HL-60/S4 treated with retinoic acid at 250 ng/mL for 4 days and 3 days (cell line): ENCODE measurements at regions not wholly inside any gene's neighbourhood (a gene's known extent, or its start where the extent isn't known, plus 50 kb on each side); places are given as distances from the start of the nearest gene placed in this dataset.

ENCODE experiments used
- in situ Hi-C: fragments of 300-500 bp; cut with MboI; formaldehyde crosslinking; loops from 2 replicates; pipeline ENCODE4 v1.7.0; 2022; ENCODE audit warnings: low sequenced_read_pairs

DNA sequence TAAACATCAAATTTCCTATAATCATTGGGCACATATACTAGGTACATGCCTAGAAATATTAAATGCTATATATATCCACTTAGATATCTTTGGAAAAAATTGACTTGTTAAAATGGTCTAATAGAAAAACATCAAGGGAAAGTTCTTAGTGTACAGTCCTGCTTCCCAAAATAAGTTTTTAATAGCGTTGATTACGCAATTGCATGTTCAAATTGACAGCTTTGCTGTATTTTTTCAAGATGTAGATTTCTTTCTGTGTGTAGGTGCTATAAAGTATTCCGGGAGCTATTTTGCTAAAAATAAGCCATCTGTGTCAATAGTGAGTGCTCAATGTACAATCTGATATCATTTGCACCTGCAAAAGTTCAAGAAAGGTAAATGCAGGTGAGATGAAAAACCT is 463.9 kb upstream of the ATP2B1 start:
- in situ Hi-C loops: no loop called here

GRCh38 chr12:90170740-90171139 is 462.1 kb upstream of the ATP2B1 start:
- in situ Hi-C loops: no loop called here

- in situ Hi-C loops: no loop called here
Observed at GRCh38 chr12:90167518-90168208, 459.0 kb upstream of the ATP2B1 start.

DNA sequence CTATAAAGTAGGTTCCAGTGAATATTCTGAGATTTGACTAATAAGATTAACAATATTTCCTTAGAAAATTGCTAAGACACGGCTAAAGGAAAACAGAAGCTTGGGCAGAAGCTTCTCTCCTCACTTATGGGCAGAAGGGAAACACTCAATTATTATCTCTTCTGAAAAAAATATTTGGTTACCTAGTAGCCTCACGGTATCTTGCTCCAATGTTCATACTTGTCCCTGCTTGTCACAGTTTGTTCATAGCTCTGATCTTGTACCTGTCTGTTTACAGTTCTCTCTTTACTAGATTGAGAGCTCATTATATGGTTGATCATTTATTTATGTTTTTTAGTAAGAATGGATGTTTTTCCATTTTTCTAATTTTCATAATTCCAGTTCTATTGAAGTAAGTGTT is 458.0 kb upstream of the ATP2B1 start:
- in situ Hi-C loops: no loop called here

- in situ Hi-C loops: no loop called here
Observed at GRCh38 chr12:90166012-90166411, 457.4 kb upstream of the ATP2B1 start.

DNA sequence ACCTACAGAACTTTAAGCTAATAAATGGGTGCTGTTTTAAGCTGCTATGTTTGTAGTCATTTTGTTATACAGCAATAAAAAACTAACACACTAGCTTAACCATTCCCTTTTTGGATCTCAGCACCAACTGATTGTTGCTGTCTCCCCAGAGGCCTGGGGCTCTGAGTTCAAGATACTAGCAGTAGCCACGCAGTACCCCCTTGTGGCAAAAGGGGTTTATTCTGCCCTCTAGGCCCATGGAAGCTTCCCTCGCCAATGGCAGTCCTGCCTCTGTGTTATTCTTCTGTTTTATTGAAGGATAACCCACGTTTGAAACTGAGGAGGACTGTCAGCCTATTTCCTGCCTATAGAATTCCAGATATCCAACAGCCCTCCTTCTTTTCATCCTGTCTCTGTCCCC is 455.3 kb upstream of the ATP2B1 start:
- in situ Hi-C loops: no loop called here

DNA sequence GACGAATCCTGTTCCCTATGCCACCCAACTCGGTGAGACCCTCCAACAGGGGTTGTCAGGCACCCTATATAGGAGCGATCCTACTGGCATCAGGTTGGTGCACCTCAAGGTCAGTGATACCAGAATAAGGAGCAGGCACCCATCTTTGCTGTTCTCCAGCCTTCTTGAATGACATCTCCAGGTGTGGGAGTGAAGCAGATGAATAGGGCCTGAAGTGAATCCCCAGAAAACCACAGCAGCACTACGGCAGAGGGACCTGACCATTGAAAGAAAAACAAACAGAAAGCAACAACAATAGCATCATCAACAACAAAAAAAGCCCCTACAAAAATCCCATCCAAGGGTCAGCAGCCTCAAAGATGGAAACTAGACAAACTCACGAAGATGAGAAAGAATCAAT is 445.2 kb upstream of the ATP2B1 start:
- in situ Hi-C loops: no loop called here

- in situ Hi-C loops: no loop called here
Observed at GRCh38 chr12:90152897-90153624, 444.4 kb upstream of the ATP2B1 start.

DNA sequence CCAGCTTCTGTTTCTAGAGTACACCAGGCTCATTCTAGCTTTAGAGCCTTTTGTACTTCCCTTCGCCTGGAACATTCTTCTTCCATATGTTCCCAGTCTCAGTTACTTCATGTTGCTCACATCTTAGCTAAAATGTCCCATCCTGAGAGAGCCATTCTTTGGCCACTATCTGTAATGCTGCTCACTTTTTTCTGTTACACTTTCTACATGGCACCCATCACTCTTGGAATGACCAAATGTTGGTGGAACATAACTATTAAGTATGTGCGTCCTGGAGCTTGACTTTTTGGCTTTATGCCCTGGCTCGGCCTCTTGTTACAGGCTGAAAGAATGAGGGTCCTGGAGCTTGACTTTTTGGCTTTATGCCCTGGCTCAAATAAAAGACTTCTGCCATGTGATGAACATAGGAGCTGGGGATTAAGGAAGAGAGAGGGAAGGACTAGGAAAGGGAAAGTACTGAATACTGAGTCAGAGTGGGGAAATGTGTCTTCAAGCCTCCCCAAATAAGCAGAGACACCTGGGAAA is 442.9 kb upstream of the ATP2B1 start:
- in situ Hi-C loops: no loop called here

DNA sequence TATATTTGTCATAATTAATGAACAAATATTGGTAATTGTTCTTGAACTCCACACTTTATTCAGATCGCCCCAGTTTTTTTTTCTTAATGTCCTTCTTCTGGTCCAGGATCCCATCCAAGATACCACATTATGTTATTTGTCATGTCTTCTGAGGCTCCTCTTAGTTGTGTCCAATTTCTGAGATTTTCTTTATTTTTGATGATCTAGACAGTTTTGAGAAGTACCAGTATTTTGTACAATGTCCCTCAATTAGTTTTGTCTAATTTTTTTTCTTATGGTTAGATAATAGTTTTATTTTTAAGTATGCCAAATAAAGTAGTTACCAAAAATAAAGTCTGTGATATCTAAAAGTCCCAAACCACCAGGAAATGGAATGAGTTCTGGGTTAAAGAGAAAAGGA is 440.8 kb upstream of the ATP2B1 start:
- in situ Hi-C loops: no loop called here

DNA sequence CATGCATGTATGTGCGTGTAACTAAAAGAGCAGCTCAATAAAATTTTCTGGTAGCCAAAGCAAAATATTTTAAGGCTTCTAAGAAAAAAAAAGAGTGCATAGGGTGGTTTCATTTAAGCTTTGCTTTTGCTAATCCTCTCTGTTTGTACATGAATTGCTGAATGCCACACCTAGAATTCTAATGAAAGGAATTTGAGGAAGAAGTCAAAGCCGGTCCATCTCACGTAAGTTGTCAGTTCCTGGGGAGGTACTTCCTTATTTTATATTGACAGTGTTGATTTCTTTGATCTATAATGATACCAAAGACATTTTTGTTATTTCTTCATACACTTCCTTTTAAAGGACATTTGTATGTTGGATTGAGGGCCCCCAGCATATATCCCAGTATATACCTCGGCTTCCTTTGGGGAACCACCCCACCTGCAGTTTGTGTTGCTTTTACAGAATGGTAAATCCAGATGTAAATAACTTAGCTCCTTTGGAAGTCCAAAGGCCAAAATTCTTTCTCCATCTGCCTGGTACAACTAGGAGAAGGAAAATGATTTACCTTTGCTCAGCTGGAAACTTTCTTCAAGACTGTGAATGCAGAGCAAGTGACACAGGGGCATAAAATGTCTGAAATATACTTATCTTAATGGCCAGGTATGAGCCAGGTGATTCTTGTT is 420.9 kb upstream of the ATP2B1 start:
- in situ Hi-C loops: no loop called here

DNA sequence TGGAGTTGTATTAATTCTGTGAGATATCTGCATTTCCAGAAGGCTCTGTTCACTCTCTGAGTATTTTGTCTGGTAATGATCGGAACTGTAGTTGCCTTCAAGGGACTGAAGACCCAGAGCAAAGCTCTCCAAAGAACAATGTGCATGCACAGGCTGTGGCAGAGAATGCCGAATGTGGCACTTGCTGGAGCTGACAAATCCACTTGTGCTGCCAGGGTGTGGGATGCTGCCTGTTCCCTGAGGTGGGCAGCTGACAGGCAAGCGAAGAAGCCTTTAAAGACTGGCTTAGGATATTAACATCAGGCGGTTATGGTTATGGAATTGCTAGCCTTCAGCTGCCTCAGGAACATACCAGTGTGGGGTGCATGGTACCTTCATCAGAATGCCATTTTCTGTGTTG is 419.9 kb upstream of the ATP2B1 start:
- in situ Hi-C loops: no loop called here

DNA sequence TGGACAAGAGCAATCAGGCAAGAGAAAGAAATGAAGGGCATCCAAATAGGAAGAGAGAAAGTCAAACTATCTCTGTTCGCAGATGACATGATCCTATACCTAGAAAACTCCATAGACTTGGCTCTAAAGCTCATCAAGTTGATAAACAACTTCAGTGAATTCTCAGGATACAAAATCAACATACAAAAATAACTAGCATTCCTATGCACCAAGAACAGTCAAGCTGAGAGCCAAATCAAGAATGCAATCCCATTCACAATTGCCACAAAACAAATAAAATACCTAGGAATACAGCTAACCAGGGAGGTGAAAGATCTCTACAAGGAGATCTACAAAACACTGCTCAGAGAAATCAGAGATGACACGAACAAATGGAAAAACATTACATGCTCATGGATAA is 417.5 kb upstream of the ATP2B1 start:
- in situ Hi-C loops: no loop called here

GRCh38 chr12:90124914-90125313 is 416.3 kb upstream of the ATP2B1 start:
- in situ Hi-C loops: no loop called here

- in situ Hi-C loops: no loop called here
Observed at GRCh38 chr12:90124289-90124688, 415.7 kb upstream of the ATP2B1 start.

GRCh38 chr12:90122681-90123080 is 414.0 kb upstream of the ATP2B1 start:
- in situ Hi-C loops: no loop called here

- in situ Hi-C loops: no loop called here
Observed at GRCh38 chr12:90120627-90121026, 412.0 kb upstream of the ATP2B1 start.

DNA sequence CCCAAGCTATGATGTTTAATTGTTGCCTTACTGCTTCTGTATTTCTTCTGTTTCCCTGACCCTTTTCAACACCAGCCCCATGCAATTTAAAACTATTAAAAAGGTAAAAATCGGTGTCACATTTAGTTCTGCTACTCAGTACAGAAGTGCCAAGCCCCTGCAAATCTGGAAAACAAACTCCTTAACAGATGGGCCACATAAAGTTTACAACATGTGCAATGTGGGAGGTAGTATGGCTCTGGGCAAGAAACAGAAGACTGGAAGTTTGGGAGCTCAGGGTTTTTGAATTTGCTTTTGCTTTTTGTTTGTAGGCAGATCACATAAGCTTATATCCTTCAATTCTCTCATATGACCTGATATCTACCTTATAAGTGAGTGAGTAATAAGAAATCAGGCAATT is 404.0 kb upstream of the ATP2B1 start:
- in situ Hi-C loops: no loop called here

DNA sequence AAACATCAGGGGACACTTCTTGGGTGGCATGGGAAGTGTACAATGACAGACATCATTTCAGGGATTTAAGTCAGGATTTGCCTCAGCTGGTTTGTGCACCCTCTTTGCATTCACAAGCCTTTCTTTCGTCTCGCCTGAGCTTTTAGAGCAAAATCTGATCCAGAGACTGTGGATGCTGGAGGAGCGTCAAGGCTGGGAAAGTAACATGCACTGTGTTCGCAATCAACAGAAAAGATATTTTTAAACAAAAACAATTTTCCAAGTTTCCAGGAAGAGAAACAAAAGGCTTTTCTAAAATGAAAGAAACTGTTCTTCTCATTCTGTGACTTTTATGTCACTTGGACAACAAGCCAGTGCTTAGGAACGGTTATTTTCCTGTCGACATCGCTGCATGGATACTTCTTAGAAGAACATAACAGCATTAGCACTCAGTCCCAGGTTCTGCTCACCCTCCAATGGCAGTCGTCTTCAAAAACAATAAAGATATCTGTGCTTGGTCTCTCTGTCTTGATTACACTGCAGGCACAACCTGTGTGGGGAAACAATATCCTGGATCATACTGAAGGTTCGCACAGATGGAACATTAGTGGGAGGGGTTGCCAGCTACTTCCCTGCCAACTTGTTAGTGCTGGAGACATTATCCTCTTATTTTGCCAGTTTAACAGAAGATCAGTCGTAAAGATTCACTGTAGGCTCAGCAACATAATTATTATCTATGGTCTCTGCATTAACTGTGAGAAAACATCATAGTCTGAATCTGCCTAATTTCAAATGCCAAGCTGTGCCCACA is 403.3 kb upstream of the ATP2B1 start:
- in situ Hi-C loops: no loop called here

GRCh38 chr12:90106568-90106967 is 397.9 kb upstream of the ATP2B1 start:
- in situ Hi-C loops: no loop called here
